Hepatocyte (in vitro differentiated cells): ENCODE measurements at regions not wholly inside any gene's neighbourhood (a gene's known extent, or its start where the extent isn't known, plus 50 kb on each side); places are given as distances from the start of the nearest gene placed in this dataset.

ENCODE experiments used
- DNase-seq: peaks from one replicate; pipeline ENCODE4 v3.0.0-alpha.2; 2016; ENCODE audit warnings: low spot score
- H2AFZ ChIP-seq: fragments of 200-600 bp; sonication (generic); 2 replicates; pipeline ENCODE4 v1.6.0; 2016; ENCODE audit warnings: antibody characterized with exemption, mild to moderate bottlenecking
- H3K27ac ChIP-seq: fragments of 200-600 bp; sonication (generic); 2 replicates; pipeline ENCODE4 v1.5.1; 2016; ENCODE audit warnings: mild to moderate bottlenecking
- H3K27me3 ChIP-seq: fragments of 200-600 bp; sonication (generic); 2 replicates; pipeline ENCODE4 v1.6.1; 2016
- H3K36me3 ChIP-seq: fragments of 200-600 bp; sonication (generic); replicated peaks from 2 replicates; pipeline ENCODE4 v1.5.1; 2016; ENCODE audit warnings: low read depth; ENCODE audit not compliant: insufficient read depth
- H3K4me1 ChIP-seq: fragments of 200-600 bp; sonication (generic); 2 replicates; pipeline ENCODE4 v1.5.1; 2016; ENCODE audit warnings: mild to moderate bottlenecking, moderate library complexity; ENCODE audit not compliant: insufficient read depth
- H3K4me2 ChIP-seq: fragments of 200-600 bp; sonication (generic); 2 replicates; pipeline ENCODE4 v1.6.0; 2016
- H3K4me3 ChIP-seq: fragments of 200-600 bp; sonication (generic); 2 replicates; pipeline ENCODE4 v1.5.1; 2016; ENCODE audit warnings: mild to moderate bottlenecking
- H3K79me2 ChIP-seq: fragments of 200-600 bp; sonication (generic); 2 replicates; pipeline ENCODE4 v1.6.0; 2017; ENCODE audit warnings: mild to moderate bottlenecking
- H3K9me2 ChIP-seq: fragments of 200-600 bp; sonication (generic); replicated peaks from 2 replicates; pipeline ENCODE4 v1.6.0; 2017; ENCODE audit warnings: mild to moderate bottlenecking; ENCODE audit not compliant: insufficient read depth
- H3K9me3 ChIP-seq: fragments of 200-600 bp; sonication (generic); 2 replicates; pipeline ENCODE4 v1.5.1; 2016; ENCODE audit warnings: low read depth, mild to moderate bottlenecking
- H4K20me1 ChIP-seq: fragments of 200-600 bp; sonication (generic); 2 replicates; pipeline ENCODE4 v1.6.0; 2016; ENCODE audit warnings: mild to moderate bottlenecking; ENCODE audit not compliant: insufficient read depth, poor library complexity, severe bottlenecking
- CTCF ChIP-seq: fragments of 200-600 bp; sonication (generic); IDR thresholded peaks from 2 replicates; pipeline ENCODE4 v1.5.1; 2016; ENCODE audit warnings: antibody characterized with exemption, mild to moderate bottlenecking; ENCODE audit not compliant: poor library complexity
- EZH2 ChIP-seq: fragments of 200-600 bp; sonication (generic); IDR thresholded peaks from 2 replicates; pipeline ENCODE4 v1.6.1; 2016; ENCODE audit warnings: antibody characterized with exemption, mild to moderate bottlenecking, borderline replicate concordance
- EZH2phosphoT487 ChIP-seq: fragments of 200-600 bp; sonication (generic); IDR thresholded peaks from one replicate; pipeline ENCODE4 v1.6.1; 2018; ENCODE audit warnings: antibody characterized with exemption, mild to moderate bottlenecking, low read depth, moderate library complexity; ENCODE audit not compliant: unreplicated experiment, severe bottlenecking
- WGBS: methylation state at CpG from one replicate; pipeline ENCODE4 v1.1.6; 2016; ENCODE audit warnings: low lambda C conversion rate; ENCODE audit errors: missing lambda C conversion rate; 5-methylcytosine and 5-hydroxymethylcytosine counted together

GRCh38 chr17:62907961-62908360 lies 58.1 kb upstream of the TANC2 start:
- Histone ChIP-seq H3K9me2 (no peaks in the 10 kb centered on the region), H3K4me3 (no peak overlapping the region), H3K9me3 (no peaks in the 10 kb centered on the region), H3K36me3 (no peaks in the 10 kb centered on the region), H3K4me1 (no peaks in the 10 kb centered on the region), H3K4me2 (no peak overlapping the region), H3K27ac (no peak overlapping the region), H4K20me1 (no peaks in the 10 kb centered on the region), H2AFZ (no peak overlapping the region), H3K27me3 (no peaks in the 10 kb centered on the region), H3K79me2 (no peaks in the 10 kb centered on the region)
- 88% methylated on average over 4 of the region's 4 CpGs for WGBS
- TF ChIP-seq CTCF (no peak), EZH2 (no peak)
- no peak for DNase-seq

GRCh38 chr17:62906881-62907280 lies 59.2 kb upstream of the TANC2 start:
- H3K4me3 ChIP-seq, result no peak overlapping the region
- H2AFZ ChIP-seq, result no peak overlapping the region
- DNase-seq, result no peak
- no peaks in the 10 kb centered on the region for H4K20me1 ChIP-seq
- no peak overlapping the region for H3K27ac ChIP-seq
- no peaks in the 10 kb centered on the region for H3K79me2 ChIP-seq
- no peaks in the 10 kb centered on the region for H3K4me1 ChIP-seq
- no peak overlapping the region for H3K4me2 ChIP-seq
- no peaks in the 10 kb centered on the region for H3K27me3 ChIP-seq
- H3K9me3 ChIP-seq, result no peaks in the 10 kb centered on the region
- no peaks in the 10 kb centered on the region for H3K9me2 ChIP-seq
- H3K36me3 ChIP-seq, result no peaks in the 10 kb centered on the region
- TF ChIP-seq EZH2 (no peak), CTCF (no peak), EZH2phosphoT487 (no peak)

GRCh38 chr17:62905233-62905632 lies 60.8 kb upstream of the TANC2 start:
- Histone ChIP-seq H3K36me3 (no peaks in the 10 kb centered on the region), H3K4me3 (no peak overlapping the region), H3K27me3 (no peaks in the 10 kb centered on the region), H2AFZ (no peak overlapping the region), H3K9me2 (no peaks in the 10 kb centered on the region), H3K79me2 (no peaks in the 10 kb centered on the region), H3K9me3 (no peaks in the 10 kb centered on the region), H3K4me2 (no peak overlapping the region), H3K27ac (no peak overlapping the region), H3K4me1 (no peaks in the 10 kb centered on the region), H4K20me1 (no peaks in the 10 kb centered on the region)
- no peak for TF ChIP-seq CTCF
- no peak for TF ChIP-seq EZH2phosphoT487
- no peak for TF ChIP-seq EZH2
- DNase-seq, result no peak
- WGBS, result 76% methylated on average over 4 of the region's 4 CpGs

- Histone ChIP-seq H3K79me2 (no peaks in the 10 kb centered on the region), H3K9me3 (no peaks in the 10 kb centered on the region), H4K20me1 (no peaks in the 10 kb centered on the region), H3K4me1 (no peaks in the 10 kb centered on the region), H3K27ac (no peak overlapping the region), H3K4me3 (no peak overlapping the region), H3K9me2 (no peaks in the 10 kb centered on the region), H3K36me3 (no peaks in the 10 kb centered on the region), H3K27me3 (no peaks in the 10 kb centered on the region), H2AFZ (no peak overlapping the region), H3K4me2 (no peak overlapping the region)
- TF ChIP-seq CTCF, result no peak
- TF ChIP-seq EZH2phosphoT487, result no peak
- no peak for TF ChIP-seq EZH2
- DNase-seq, result no peak
- WGBS, result 80% methylated on average over 5 of the region's 5 CpGs
These were observed 63.4 kb upstream of the TANC2 start for GRCh38 chr17:62902531-62903220.
